ENCODE measurements at regions not wholly inside any gene's neighbourhood (a gene's known extent, or its start where the extent isn't known, plus 50 kb on each side); places are given as distances from the start of the nearest gene placed in this dataset.

DNA sequence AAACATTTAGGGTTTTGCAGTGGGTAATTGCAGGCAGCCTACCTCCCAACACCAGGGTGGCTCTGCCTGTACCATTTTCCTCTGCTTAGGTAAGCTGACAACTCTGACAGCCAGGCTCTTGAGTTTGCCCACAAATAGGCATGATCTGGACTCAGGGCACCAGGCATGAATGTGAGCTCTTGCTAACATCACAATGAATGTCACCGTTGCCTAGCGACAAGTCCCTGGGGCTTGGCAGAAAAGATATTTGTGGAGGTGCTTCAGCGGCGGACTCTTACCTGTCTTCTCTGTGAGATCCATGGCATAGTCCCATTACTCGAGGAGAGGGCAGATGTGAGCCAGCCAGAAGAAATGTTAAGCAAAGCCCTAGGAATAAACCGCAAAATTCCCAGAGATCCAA lies 677.5 kb upstream of the TSPY4 start:
- DNase-seq (ENCODE audit: low read depth in 3 of 3), result no peak

DNA sequence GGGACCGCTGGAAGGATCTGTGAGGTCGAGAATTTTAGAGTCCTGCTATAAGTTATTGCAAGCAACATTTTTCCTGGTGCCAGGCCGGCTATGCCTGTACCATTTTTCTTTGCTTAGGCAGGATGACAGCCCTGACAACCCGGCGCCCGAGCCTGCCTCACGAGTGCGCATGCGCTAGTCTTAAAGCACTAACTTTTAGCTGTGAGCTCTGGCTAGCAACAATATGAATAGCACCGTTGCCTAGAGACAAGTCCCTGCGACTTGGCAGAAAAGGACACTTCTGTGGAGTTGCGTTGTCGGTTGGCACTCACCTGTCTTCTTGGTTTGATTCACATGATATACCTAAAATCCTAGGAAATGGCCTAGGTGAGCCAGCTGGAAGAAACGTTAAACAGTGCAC lies 663.4 kb upstream of the TSPY4 start:
- no peak for DNase-seq (ENCODE audit: low read depth in 3 of 3)

DNA sequence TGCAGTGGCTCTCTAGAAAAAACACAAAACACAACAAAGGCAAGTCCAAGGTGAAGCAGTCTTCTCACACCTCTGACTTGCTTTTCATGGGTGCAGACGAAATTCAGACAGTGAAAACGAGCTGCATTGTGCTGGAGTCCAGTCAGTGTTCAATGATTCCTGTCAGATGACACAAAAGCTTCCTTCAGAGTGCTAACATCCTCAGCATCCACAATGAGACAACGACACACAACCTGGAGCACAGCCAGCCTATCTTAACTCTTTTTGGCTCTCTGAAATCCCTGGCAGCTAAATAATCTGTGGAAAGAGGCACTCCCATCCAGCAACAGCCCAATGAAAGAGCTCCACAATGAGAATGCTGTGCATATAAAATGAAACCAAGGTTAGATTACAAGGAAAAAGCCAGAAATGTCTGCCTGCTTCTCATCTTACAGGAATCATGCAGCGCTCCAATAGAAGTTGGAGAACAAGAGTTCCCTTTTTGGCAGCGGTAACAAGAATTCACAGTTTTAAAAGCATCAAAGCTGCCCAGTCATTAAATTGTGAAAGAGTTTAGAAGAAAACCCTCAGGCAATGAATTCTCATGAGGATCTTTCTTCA lies 659.8 kb upstream of the TSPY4 start:
- no peak for DNase-seq (ENCODE audit: low read depth in 3 of 3)

GRCh38 chrY:8687154-8687553 lies 650.1 kb upstream of the TSPY4 start:
- no peak for DNase-seq (ENCODE audit: low read depth in 3 of 3)

DNA sequence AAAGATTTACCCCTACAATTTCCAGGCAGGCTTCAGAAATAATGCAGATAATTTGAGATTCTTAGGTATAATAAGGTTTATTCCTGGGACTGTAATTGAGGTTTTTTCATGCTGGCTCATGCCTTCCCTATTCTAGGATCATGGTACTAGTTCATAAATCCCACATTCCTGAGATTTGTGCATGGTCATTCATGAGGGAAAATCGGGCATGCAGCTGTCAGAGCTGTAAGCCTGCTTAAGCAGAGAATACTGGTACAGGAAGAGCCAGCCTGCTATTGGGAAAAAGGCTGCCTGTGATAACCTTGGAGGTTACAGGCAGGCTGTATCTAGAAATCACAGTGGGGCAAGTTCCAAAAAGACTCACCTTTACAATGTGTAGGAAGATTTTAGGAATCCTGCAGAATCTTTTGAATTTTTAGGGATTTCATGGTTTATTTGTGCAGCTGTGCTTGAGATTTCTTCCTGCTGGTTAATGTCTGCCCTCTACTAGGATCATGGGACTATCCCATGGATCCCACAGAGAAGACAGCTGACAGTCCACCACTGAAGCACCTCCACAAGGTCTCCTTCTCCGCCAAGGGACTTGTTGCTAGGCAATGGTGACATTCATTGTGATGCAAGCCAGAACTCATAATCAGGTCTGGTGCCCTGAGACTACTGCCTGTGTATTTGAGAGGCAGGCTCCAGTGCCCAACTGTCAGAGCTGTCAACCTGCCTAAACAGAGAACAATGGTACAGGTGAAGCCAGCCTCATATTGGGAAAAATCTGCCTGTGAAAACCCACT lies 646.2 kb upstream of the TSPY4 start:
- no peak for DNase-seq (ENCODE audit: low read depth in 3 of 3)

- DNase-seq (ENCODE audit: low read depth in 3 of 3), result no peak
Measured at GRCh38 chrY:8698571-8698970, 638.7 kb upstream of the TSPY4 start.

GRCh38 chrY:8705636-8706300 lies 631.5 kb upstream of the TSPY4 start:
- no peak for DNase-seq (ENCODE audit: low read depth in 3 of 3)

DNA sequence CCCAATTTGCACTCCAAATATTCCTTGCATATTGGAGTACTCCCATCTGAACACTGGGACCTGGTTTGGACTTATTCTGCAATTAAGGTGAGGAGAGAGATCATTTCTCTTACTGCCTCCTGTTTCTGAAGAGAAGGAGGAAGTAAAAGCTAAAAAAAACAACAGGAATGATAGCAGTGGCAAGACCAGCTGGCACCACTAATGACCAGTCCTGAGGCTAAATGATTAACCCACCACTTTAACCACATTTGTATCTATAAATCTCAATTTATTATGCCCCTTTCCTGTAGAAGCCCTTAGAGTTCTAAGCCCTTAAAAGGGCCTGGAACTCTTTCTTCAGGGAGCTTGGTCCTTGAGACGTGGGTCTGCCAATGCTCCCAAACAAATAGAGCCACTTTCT lies 625.0 kb upstream of the TSPY4 start:
- no peak for DNase-seq (ENCODE audit: low read depth in 3 of 3)

- DNase-seq (ENCODE audit: low read depth in 3 of 3), result no peak
Measured at GRCh38 chrY:8715226-8715625, 622.0 kb upstream of the TSPY4 start.

GRCh38 chrY:8726616-8727015 lies 610.6 kb upstream of the TSPY4 start:
- DNase-seq (ENCODE audit: low read depth in 3 of 3), result no peak

- no peak for DNase-seq (ENCODE audit: low read depth in 3 of 3)
Measured at GRCh38 chrY:8729971-8730370, 607.3 kb upstream of the TSPY4 start.

GRCh38 chrY:8741343-8742069 lies 595.8 kb upstream of the TSPY4 start:
- no peak for DNase-seq (ENCODE audit: low read depth in 3 of 3)

DNA sequence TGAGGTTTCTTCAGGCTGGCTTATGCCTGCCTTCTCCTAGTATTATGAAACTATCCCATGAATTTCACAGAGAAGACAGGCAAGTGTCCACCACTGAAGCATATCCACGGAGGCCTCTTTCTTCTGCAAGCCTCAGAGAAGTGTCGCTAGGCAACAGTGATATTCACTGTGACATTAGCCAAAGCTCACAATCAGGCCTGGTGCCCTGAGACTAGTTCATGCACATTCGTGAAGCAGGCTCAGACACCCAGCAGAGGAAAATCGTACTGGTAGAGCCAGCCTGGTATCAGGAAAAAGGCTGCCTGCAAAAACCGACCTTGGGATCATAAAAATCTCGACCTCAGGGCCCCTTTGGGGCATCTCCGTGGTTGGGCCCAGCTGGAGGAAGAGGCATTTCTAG lies 573.1 kb upstream of the TSPY4 start:
- no peak for DNase-seq (ENCODE audit: low read depth in 3 of 3)

DNA sequence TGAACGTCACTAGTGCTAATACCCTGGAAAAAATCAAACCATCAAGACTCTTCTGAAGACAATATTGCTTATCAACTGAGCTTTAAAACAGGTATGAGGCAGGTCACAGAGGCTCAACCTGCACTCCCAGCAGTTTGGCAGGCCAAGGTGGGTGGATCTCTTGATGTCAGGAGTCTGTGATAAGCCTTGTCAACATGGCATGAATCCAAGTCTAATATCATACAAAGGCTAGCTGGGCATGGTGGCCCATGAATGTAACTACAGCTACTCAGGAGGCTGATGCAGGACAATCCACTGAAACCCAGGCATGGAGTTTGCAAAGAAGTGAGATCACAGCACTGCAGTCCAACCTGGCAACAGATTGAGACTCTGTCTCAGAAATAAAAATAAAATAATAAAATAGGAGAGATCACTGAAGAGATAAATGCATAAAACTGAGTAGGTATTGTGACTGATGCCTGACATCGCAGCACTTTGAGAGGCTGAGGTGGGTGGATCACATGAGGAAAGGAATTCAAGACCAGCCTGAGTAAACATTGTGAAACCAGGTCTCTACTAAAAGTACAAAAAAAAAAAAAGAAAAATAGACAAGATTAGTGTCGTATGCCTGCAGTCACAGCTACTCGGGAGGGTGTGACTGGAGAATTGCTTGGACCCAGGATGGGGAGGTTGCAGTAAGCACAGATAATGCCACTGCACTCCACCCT lies 555.9 kb upstream of the TSPY4 start:
- DNase-seq (ENCODE audit: low read depth in 3 of 3), result no peak

GRCh38 chrY:8794561-8794960 lies 542.7 kb upstream of the TSPY4 start:
- DNase-seq (ENCODE audit: low read depth in 3 of 3), result no peak

- no peak for DNase-seq (ENCODE audit: low read depth in 3 of 3)
Measured at GRCh38 chrY:8804317-8804716, 532.9 kb upstream of the TSPY4 start.

DNA sequence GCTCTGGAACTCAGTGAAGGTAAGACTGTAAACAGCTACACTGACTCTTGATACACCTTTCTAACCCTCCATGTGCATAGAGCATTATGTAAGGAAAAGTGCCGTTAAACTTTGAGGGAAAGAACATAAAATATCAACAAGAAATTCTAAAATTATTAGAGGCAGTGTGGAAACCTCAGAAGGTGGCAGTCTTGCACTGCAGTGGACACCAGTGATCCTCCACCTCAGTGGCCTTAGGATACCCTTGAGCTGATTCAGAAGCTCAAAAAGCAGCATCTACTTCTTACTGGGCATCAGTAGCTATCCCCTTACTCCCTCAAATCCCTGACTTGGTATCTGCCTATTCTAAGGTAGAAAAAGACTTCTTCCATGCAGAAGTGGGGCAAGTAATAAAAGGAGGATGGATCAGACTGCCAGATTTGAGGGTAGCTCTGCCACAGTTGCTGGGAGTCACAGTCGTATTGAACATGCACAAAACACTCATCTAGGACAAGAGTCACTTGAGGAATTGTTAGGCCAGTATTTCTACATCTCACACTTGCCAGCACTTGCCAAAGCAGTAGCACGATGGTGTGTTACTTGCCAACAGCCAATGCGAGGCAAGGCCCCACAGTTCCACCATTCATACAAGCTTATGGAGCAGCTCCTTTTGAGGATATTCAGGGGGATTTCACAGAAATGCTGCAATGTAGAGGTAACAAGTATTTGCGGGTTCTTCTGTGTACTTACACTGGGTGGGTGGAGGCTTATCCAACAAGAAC lies 529.4 kb upstream of the TSPY4 start:
- DNase-seq (ENCODE audit: low read depth in 3 of 3), result no peak

DNA sequence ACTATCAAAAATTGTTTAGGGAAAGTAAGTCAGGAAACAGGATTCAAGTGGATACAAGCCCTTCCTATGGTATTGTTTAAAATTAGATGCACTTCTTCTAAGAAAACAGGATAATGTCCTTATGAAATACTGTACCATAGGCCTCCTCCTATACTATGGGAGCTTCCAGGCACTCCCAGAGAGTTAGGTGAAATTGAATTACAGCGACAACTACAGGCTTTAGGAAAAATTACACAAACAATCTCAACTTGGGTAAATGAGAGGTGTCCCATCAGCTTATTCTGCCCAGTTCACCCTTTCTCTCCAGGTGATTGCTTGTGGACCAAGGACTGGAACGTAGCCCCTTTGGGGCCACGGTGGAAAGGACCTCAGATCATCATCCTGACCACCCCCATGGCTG lies 528.7 kb upstream of the TSPY4 start:
- no peak for DNase-seq (ENCODE audit: low read depth in 3 of 3)

DNA sequence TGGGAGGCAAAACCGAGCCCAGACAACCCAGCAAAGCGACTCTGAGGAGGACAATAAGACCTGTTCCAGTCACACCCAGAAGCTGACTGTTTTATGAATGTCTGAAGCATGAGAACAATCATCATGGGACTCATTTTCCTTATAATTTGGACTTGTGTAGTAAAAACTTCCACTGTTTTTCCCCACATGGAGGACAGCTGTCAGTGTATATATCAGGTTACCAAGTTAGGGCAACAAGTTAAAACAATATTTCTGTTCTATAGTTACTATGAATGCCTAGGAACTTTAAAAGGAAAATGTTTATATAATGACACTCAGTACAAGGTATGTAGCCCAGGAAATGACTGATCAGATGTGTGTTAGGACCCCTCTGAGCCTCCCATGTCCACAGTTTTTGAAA lies 528.2 kb upstream of the TSPY4 start:
- no peak for DNase-seq (ENCODE audit: low read depth in 3 of 3)

DNA sequence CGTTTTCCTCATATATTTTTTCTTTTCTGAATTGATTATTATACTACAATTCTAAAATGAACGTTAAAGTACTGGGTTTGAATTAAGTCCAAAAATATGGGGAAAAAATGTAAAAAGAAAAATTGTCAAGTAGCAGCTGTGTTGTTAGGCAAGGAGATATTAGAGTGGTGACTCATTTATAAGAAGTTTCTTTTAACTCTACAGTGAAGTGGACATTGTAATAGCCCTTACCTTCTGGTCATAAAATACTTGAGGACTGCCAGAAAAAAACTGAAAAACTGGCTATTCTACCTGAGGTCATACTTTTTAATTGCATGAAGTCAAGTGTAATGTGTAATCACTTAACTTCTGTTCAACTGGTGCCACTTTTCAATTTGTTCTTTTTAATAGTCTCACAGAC lies 523.1 kb upstream of the TSPY4 start:
- DNase-seq (ENCODE audit: low read depth in 3 of 3), result no peak

DNA sequence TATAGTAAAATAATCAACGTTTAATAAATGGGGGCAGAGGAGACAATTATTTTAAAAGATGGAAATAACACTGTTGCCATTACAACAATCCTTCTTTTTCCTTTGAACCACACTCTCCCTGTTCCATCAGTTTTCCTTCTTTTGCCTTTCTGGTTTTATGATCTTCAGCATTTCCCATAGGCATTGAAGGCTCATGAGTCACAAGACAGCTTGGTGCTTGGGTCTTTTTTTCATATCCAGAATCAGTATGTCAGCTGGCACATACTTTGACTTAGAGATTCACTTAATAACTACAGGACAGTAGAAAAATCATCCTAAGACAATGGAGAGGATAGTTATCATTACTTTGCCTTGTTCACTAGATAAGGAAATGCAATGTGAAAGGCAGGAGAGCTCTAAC lies 521.6 kb upstream of the TSPY4 start:
- no peak for DNase-seq (ENCODE audit: low read depth in 3 of 3)
